HG03103 (cell line): ENCODE measurements at regions not wholly inside any gene's neighbourhood (a gene's known extent, or its start where the extent isn't known, plus 50 kb on each side); places are given as distances from the start of the nearest gene placed in this dataset.
"Not testable (repeated sequence)": the region's sequence is repeated elsewhere in the genome, so short reads cannot be mapped to it uniquely, and the experiment has no call there.

ENCODE experiments used
- ATAC-seq: cut with Tn5 transposase; IDR thresholded peaks from one replicate; pipeline ENCODE4 v1.9.1; 2021; ENCODE audit warnings: low read depth; ENCODE audit not compliant: unreplicated experiment

GRCh38 chr5:17032314-17032985, 96.4 kb upstream of the MYO10 start:
- ATAC-seq: not testable (repeated sequence)

DNA sequence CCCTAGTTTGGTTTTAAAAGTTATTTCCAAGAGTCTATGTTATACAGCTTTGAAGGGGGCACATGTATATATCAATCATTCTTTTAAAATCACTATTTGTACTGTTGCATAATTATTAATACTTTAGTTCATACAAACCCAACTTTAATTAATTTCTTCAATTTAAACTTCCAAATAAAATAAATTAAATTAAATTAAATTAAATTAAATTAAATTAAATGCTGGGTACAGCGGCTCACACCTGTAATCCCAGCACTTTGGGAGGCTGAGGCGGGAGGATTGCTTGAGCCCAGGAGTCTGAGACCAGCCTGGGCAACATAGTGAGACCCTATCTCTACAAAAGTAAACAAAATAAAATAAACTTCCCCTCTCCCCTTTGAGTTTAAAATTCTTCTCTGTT, 98.9 kb upstream of the MYO10 start:
- ATAC-seq: not testable (repeated sequence)

- no peak for ATAC-seq
Observed at GRCh38 chr5:17037751-17038150, 101.7 kb upstream of the MYO10 start.

- no peak for ATAC-seq
Observed at GRCh38 chr5:17039170-17039569, 103.1 kb upstream of the MYO10 start.

- no peak for ATAC-seq
Observed at GRCh38 chr5:17042041-17042440, 106.0 kb upstream of the MYO10 start.

DNA sequence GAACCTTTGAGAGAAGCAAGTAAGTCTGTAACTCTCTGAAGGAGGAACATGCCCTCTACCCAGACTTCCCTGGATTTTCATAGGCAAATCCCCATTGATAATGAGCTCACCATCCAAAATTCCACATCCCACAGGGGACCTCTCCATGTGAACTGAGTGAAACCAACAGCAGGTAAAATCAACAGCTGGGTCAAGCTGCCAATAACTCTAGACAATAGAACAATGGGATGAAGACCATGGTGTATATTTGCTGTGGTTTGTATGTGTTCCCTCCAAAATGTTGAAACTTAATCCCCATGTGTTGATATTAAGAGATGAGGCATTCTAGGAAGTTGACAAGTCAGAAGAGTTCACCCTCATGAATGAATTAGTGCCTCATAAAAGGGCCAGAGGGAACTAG, 110.2 kb upstream of the MYO10 start:
- ATAC-seq: no peak

DNA sequence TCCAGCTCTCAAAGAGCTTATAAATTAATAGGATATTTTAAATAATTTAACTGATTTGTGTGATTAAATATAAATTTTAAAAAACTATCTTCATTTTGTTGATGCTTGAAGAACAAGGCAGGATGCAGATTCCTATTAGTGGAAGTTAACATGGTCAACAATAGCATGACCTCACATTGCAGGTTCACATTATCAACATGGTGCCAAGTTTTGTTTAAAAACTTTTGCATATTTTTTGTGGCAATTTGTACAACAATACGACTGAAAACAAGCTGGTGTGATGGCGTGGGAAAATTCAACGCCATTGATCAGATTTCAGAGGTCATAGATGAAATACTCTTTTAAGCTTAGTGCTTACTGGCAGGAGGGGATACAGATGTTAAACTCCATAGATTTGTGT, 114.1 kb upstream of the MYO10 start:
- no peak for ATAC-seq

DNA sequence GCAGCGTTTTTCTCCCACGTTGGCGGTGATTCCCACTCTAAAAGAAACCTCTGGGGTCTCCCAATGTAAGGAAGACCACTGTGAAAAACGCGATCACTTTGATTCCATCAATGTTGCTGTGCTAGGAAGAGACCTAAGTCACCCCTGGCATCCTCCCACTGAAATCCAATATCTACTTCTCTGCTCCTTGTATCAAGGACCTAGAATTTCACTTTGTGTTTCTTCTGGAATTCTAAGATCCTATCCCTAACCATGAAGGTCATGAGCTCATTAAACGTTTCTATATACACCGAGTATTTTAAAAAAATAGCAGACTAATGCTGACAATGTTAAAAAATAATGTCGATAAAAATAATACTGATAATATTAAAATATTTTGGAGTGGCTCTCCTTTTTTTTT, 118.8 kb upstream of the MYO10 start:
- no peak for ATAC-seq

- ATAC-seq: no peak
Observed at GRCh38 chr5:17056141-17056631, 120.1 kb upstream of the MYO10 start.

DNA sequence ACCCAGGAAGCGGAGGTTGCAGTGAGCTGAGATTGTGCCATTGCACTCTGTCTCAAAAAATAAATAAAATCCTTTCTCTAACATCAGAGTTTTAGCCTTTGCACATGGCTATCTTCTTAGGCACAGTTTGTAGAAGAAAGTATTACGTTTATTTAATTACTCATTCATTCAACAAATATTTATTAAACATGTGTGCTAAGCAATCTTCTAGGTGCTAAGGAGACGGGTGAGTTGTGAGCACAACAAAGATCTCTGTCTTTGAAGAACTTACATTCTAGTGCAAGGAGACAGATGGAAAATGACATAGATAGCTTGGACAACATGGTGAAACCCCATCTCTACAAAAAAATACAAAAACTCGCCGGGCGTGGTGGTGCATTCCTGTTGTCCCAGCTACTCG, 122.3 kb upstream of the MYO10 start:
- ATAC-seq: no peak

DNA sequence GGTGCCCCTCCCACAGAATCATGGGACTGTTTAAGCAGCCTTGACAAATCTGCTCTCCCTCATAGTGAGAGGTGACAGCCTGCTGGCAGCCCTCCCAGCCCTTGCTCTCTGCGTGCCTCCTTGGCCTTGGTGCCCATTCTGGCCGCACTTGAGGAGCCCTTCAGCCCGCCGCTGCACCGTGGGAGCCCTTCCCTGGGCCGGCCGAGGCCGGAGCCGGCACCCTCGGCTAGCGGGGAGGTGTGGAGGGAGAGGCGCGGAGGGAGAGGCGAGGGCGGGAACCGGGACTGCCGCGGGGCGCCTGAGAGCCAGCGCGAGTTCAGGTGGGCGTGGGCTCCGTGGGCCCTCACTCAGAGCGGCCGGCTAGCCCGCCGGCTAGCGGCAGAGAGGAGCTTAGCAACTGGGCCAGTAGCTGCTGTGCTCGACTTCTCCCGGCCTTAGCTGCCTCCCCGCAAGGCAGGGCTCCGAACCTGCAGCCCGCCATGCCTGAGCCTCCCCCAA, 125.9 kb upstream of the MYO10 start:
- ATAC-seq: no peak

GRCh38 chr5:17062741-17063140, 126.7 kb upstream of the MYO10 start:
- ATAC-seq: not testable (repeated sequence)

- ATAC-seq: no peak
Observed at GRCh38 chr5:17064241-17064640, 128.2 kb upstream of the MYO10 start.

DNA sequence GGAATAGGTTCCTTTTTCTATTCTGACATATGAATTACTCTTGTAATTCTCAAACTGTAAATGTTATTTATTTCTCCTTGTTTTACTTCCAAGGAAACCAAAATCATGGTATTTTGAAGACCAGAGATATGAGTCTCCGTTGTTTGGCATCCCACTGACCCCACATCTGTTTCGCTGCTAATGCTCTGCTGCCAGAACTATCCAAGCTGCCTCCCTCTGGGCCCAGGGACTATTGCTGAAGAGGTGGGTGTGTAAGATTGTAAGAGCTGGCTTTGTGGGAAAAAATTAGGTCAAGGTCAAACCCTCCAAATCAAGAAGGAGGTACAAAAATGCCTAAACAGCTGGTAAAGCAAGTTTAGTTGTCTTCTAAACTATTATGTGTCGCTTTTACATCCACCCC, 129.4 kb upstream of the MYO10 start:
- ATAC-seq: no peak

- not testable (repeated sequence) for ATAC-seq
Observed at GRCh38 chr5:17066026-17066425, 129.9 kb upstream of the MYO10 start.

DNA sequence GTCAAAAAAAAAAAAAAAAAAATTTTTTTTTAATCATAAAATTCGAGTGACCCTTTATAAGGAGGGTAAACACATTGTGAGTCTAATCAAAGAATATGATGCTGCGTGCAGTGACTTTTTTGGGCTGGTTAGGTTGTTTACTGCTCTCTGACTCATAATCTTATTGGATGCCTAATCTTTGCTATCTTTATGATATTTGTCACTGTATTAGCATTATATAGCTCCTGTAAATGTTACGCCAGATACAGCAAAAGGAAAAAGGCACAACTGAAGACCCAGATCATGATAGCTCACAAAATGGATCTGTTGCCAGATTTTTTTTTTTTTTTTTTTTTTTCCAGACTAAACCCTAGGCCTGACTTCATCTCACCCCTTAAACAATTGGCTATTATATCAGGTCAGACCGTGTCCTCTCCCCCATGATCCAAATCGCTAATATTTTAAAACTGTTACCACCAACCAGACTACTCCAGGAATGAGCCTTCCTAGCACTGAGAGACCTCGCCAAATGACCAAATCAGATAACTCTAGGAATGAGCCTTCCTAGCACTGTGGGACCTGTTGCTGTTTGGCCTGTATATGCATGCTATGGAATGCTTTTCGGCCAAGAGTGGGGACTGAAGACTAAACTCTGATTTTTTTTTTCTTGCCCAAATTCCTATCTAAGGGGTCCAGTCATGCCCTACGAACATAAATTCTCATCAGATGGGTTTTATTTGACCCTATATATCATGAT, 131.7 kb upstream of the MYO10 start:
- no peak for ATAC-seq

- ATAC-seq: no peak
Observed at GRCh38 chr5:17069995-17070511, 134.0 kb upstream of the MYO10 start.

GRCh38 chr5:17070647-17071046, 134.6 kb upstream of the MYO10 start:
- ATAC-seq: no peak

DNA sequence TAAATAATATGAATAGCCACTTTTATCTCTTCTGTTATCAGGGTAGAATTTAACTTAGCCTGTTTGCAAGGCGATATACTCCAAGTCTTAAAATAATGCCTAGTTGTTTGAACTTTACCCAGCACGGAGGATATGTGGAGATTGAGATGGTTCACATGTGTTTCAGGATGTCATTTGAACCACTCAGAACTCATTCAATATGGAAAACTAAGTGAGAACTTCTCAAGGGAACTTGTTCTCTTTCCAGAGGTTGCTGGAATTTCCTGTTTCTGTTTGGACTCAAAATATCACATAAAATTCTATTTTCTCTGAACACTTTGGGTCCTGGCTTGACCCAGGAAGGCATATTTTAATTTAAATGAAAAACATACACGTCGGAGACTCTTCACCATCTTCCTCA, 139.1 kb upstream of the MYO10 start:
- ATAC-seq: no peak

GRCh38 chr5:17076272-17076671, 140.2 kb upstream of the MYO10 start:
- ATAC-seq: no peak

DNA sequence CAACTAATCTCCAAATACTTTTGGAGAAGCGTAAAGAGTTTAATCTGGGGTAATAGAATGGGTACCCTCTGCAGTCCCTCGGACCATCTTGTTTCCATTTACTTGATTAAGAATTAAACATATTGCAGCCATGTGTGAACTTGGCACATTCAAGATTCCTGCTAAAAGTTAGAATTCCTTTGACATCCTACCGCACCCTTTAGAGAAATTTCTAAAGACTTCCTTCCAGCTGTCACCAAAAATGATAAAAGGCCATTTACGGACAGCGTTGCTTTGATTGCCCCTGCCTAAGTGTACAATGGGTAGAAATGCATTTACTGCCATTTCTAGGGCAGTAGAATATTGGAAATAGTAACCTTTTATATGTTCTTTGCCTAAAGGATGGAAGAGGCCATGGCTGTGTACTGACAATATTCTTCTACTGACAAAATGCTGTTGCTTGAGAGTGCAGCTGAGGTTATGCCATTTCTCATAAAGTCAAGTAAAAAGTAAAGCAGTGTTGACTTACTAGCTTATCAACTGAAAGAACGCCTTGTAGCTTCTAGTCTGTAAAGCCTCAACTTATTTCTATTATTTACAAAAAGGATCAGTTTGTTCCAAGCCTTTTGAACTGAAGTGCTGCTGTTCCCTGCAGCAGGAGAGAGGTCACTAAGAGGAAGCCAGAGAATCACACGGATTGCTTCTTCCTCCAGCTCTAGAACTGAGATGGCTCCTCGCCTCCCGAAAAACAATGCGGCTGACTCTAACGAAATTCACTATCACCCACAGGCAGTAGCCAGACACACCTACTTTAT, 139.8 kb upstream of the BASP1 start:
- no peak for ATAC-seq
